ENCODE measurements at regions not wholly inside any gene's neighbourhood (a gene's known extent, or its start where the extent isn't known, plus 50 kb on each side); places are given as distances from the start of the nearest gene placed in this dataset.
A peak's percentile ranks its signal among the peaks of the same experiment; 100 is the strongest.

- H3K4me3 ChIP-seq = no peak overlapping the region
- WGBS, 2 donors = 79 to 93% methylated on average over 1 of the region's 1 CpG
- DNase-seq = no peak
- H3K4me1 ChIP-seq = no peaks in the 10 kb centered on the region
- TF ChIP-seq CTCF (IDR thresholded peaks at IDR 0.05) (no peak), POLR2A (IDR thresholded peaks at IDR 0.05) (no peak)
- H3K36me3 ChIP-seq = no peaks in the 10 kb centered on the region
- no peaks in the 10 kb centered on the region for H3K27me3 ChIP-seq
- H3K27ac ChIP-seq = no peak overlapping the region
- H3K9me3 ChIP-seq = peaks cover 0 to 3% (median 0%) of the 10 kb centered on the region in 3 donors
- intact Hi-C loops (cut with DNase I) = no loop called here
Observed at GRCh38 chr13:62537593-62537992, 1121.9 kb upstream of the PCDH20 start.

DNA sequence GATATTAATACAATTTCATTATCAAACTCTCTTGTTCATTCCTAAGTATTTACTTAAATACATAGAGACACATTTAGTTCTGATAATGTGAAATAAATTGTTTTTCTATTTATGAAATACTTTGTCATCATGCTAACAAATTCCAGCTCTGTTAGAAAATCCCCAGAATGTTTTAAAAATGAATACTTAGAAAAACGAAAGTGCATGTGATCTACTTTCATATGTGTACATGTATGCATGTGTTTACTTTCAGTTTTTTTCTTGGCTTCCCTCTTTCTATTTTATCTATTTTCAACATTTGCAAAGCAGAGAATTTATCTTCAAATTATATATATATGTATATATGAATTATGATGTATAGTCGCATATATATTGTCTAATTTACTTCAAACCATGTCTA lies 1110.0 kb upstream of the PCDH20 start:
- TF ChIP-seq POLR2A (IDR thresholded peaks at IDR 0.05) = no peak
- TF ChIP-seq CTCF (IDR thresholded peaks at IDR 0.05) = no peak
- Histone ChIP-seq H3K9me3 (no peaks in the 10 kb centered on the region), H3K27me3 (no peaks in the 10 kb centered on the region), H3K27ac (no peak overlapping the region), H3K36me3 (no peaks in the 10 kb centered on the region), H3K4me3 (no peak overlapping the region), H3K4me1 (no peaks in the 10 kb centered on the region)
- DNase-seq = no peak
- WGBS, 2 donors = 53 to 63% methylated on average over 2 of the region's 2 CpGs
- intact Hi-C loops (cut with DNase I) = no loop called here

DNA sequence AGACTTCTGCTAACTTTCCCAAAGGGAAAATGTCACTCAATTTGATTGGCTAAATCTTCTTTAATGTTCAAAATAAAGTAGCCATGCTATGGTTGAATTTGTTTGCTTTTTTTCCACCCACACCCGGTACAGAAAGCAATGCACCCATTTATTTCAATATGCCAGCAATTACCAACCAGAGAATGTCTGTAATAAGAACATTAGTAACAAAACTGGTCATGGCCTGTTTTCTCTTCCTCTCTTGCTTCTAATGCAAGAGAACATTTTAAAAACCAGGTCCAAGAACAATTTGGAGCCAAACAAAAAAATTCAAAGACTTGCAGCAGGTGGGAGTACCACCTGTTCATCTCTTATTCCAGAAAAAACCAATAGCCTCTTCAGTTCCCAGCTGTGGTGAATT lies 1108.8 kb upstream of the PCDH20 start:
- Histone ChIP-seq H3K9me3 (no peaks in the 10 kb centered on the region), H3K4me3 (no peak overlapping the region), H3K36me3 (no peaks in the 10 kb centered on the region), H3K27me3 (no peaks in the 10 kb centered on the region), H3K4me1 (no peaks in the 10 kb centered on the region), H3K27ac (no peak overlapping the region)
- TF ChIP-seq POLR2A (IDR thresholded peaks at IDR 0.05) (no peak), CTCF (IDR thresholded peaks at IDR 0.05) (no peak)
- intact Hi-C loops (cut with DNase I) = no loop called here
- 44 to 60% methylated on average over 1 of the region's 1 CpG for WGBS, 2 donors
- DNase-seq = no peak

- WGBS, 2 donors = 53 to 55% methylated on average over 2 of the region's 2 CpGs
- intact Hi-C loops (cut with DNase I) = no loop called here
- H3K27me3 ChIP-seq = no peaks in the 10 kb centered on the region
- no peak overlapping the region for H3K27ac ChIP-seq
- no peaks in the 10 kb centered on the region for H3K9me3 ChIP-seq
- no peaks in the 10 kb centered on the region for H3K36me3 ChIP-seq
- no peak overlapping the region for H3K4me3 ChIP-seq
- H3K4me1 ChIP-seq = no peaks in the 10 kb centered on the region
- TF ChIP-seq POLR2A (IDR thresholded peaks at IDR 0.05) = no peak
- no peak for TF ChIP-seq CTCF (IDR thresholded peaks at IDR 0.05)
- DNase-seq = no peak
Observed at GRCh38 chr13:62524061-62524460, 1108.4 kb upstream of the PCDH20 start.

DNA sequence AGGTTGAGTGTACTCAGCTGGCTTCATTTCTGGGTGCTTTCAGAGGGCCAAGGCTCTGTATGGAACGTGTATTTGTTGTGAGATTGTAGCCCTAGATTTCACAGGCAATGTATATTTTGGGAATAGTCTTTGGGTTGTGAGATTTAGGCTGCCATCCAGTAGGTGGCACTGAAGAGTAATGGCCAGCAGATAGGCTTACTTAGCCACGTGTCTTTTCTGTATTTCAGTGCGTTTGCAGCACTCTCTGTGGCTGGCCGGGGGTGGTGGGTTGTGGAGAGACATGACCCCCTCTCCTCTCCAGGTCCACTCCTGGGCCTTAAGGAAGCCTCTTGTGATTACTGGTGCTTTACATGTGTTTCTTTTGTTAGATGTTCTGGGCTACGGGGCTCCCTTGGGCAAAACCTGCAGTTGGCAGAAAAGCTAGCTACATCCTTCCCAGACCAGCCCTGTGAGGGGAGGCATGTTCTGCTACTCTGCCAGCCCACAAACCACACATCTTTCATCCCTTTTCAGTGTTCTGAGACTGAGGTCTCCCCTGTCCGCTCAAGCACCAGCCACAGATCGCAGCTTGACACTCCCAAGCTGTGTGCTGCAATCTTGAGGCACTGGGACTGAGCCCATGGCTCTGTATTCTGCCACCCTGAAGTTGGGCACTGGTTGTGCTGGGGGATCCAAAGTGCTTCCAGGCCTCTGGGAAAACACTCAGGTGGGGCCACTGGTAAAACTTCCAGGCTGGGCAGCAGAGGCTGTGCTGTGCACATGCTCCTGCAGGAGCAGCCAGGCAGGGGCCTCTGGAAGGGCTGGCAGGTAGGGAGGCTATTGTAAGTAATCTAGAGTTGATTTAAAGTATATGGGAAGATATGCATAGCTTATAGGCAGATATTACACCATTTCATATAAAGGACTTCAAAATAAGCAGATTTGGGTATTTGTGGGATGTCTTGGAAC lies 1096.8 kb upstream of the PCDH20 start:
- WGBS, 2 donors = 26 to 45% methylated on average over 6 to 7 of the region's 7 CpGs
- H3K27ac ChIP-seq = no peak overlapping the region
- H3K4me3 ChIP-seq = peak overlapping the region in 1 of 4 donors; percentile 6
- no peak for TF ChIP-seq POLR2A (IDR thresholded peaks at IDR 0.05)
- TF ChIP-seq CTCF (IDR thresholded peaks at IDR 0.05) = peak in 1 of 6 experiments; percentile 15
- intact Hi-C loops (cut with DNase I) = no loop called here
- H3K27me3 ChIP-seq = no peaks in the 10 kb centered on the region
- H3K4me1 ChIP-seq = no peaks in the 10 kb centered on the region
- no peaks in the 10 kb centered on the region for H3K36me3 ChIP-seq
- DNase-seq = no peak
- H3K9me3 ChIP-seq = no peaks in the 10 kb centered on the region
